Cardiac fibroblast (primary cell): ENCODE measurements at regions not wholly inside any gene's neighbourhood (a gene's known extent, or its start where the extent isn't known, plus 50 kb on each side); places are given as distances from the start of the nearest gene placed in this dataset.

Source experiments
- DNase-seq, 2 donors: peaks; one replicate each; pipeline versions ENCODE4 v3.0.0 to v3.0.0-alpha.2; 2010; ENCODE audit warnings: low read depth in 2 of 2
- H3K4me3 ChIP-seq, 2 donors: replicated peaks in 1 of 2; 1 replicate in 1 of 2; 2 replicates in 1 of 2; pipeline ENCODE4 v1.5.1; 2011; ENCODE audit warnings: low read depth in 2 of 2, low read length in 2 of 2, mild to moderate bottlenecking in 2 of 2, moderate library complexity in 1 of 2
- TF ChIP-seq, protein P1 (sequence below): IDR thresholded peaks from one replicate; pipeline ENCODE4 v1.5.1; 2011; ENCODE audit warnings: low read depth, mild to moderate bottlenecking, low read length, inconsistent platforms

DNA sequence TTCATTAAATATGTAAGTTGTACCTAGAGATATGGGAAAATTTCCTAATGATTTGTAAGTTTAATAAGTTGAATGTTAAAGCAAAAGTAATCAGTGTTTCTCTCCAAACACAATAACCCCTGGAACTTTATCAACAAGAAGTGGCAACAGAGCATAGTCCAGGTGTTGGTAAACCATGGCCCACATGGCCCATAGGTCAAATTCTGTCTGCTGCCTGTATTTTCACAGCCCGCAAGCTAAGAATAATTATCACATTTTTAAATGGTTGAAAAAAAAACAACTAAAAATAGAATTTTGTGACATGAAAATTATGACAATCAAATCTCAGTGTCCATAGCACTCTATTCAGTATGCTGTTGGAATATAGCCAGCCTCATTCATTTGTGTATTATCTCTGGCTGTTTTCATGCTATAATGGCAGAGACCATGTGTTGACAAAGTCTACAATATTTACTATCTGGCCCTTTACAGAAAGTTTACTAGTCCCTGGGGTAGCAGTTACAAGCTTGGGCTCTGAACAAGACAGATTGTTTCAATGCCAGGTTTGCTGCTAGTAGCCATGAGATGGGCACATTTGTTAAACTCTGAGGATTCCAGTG, 395.8 kb downstream of the GASK1B start:
- DNase-seq, result no peak
- TF ChIP-seq, protein P1, sequence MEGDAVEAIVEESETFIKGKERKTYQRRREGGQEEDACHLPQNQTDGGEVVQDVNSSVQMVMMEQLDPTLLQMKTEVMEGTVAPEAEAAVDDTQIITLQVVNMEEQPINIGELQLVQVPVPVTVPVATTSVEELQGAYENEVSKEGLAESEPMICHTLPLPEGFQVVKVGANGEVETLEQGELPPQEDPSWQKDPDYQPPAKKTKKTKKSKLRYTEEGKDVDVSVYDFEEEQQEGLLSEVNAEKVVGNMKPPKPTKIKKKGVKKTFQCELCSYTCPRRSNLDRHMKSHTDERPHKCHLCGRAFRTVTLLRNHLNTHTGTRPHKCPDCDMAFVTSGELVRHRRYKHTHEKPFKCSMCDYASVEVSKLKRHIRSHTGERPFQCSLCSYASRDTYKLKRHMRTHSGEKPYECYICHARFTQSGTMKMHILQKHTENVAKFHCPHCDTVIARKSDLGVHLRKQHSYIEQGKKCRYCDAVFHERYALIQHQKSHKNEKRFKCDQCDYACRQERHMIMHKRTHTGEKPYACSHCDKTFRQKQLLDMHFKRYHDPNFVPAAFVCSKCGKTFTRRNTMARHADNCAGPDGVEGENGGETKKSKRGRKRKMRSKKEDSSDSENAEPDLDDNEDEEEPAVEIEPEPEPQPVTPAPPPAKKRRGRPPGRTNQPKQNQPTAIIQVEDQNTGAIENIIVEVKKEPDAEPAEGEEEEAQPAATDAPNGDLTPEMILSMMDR, result no peak
- H3K4me3 ChIP-seq, result no peak overlapping the region

DNA sequence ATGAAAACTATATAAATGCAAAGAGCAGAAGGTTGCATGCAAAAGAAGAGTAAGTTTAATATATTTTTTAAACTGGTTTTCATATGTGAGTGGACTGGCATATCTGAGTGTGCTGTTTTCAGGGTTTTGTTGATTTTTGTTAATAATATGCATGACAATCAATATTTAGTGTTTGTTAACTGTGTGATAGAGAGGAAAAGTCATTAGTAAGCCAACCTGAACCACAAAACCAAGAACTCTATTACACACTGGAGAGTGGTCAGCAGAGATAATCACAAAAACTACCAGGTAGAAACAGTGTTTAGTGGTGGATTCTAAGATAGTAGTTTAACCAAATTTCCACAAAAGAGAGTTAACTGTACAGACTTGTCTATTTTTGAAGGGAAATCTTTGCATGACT, 396.9 kb downstream of the GASK1B start:
- TF ChIP-seq, protein P1, result no peak
- no peak for DNase-seq
- no peak overlapping the region for H3K4me3 ChIP-seq

DNA sequence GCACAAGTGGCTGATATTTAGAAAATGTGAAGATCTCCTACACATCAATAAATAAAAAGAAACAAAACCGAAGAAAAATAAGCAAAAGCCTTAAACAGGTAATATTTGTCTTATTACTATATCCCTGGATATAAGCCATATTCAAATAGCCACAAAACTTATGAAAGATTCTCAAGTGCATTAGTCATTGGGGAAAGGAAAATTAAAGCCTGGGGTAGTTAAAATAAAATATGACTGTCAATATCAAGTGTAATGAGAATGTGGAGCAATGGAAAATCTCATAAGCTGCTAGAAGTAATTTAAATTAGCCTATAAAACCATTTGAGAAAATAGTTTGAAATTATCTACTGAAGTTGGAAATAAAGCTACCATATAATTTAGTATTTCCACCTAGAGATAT, 399.9 kb downstream of the GASK1B start:
- TF ChIP-seq, protein P1, result no peak

DNA sequence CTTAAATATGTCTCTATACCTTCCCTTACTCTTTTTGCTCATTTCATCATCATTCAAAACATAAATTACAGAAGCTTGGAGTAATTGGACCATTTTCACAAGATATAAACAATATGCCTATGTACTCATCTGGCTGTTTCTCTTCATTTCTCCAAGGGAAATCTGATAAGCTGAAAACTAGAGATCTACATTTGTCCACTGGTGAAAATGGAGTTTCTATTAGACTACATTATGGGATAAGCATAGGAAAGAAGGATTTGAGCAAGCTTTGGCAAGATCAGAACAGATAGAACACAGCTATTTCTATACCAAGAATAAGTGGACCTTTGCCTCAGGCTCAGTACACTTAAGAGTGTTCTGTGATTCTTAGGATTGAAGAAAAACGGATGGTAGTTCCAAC, 404.4 kb downstream of the GASK1B start:
- DNase-seq, result no peak
- TF ChIP-seq, protein P1, result no peak
- H3K4me3 ChIP-seq, result no peak overlapping the region

More for the DNA sequence above, 399.9 kb downstream of the GASK1B start:
- H3K4me3 ChIP-seq, result no peak overlapping the region
- no peak for DNase-seq

DNA sequence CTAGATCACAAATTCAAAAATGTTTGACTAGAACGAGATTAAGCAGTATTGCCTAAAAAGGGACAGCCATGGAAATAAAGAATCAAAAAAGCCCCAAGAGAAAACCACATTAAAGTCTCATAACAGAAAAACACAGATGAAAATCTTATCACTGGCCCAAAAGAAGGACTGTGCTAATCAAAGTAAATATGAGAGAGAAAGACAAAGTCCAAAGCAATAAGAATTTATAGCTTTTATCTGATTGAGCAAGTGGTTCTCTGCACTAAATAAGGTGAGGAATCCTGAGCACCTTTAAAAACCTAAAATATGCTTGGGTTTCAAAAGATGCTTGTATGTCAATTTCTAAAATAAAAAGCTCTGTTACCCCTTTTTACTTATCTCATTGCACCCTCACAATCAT, 409.3 kb downstream of the GASK1B start:
- TF ChIP-seq, protein P1, result no peak
- H3K4me3 ChIP-seq, result no peak overlapping the region
- no peak for DNase-seq

DNA sequence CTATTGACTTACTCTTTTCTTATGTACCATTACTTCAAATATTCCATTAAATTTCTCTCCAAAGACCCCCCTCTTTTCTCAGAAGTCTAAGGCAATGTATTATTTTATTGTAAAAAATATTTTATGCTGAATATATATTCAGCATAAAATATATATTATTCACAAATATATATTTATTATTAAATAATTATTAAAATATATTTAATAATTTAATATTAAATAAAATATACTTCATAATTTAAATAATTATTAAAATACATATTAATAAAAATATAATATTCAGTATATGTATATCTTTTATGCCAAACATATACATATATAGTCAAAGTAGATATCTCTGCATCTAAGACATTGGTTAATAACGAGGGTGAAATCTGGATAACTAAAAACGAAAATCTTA, 418.4 kb downstream of the GASK1B start:
- no peak for DNase-seq
- H3K4me3 ChIP-seq, result no peak overlapping the region
- TF ChIP-seq, protein P1, result no peak

DNA sequence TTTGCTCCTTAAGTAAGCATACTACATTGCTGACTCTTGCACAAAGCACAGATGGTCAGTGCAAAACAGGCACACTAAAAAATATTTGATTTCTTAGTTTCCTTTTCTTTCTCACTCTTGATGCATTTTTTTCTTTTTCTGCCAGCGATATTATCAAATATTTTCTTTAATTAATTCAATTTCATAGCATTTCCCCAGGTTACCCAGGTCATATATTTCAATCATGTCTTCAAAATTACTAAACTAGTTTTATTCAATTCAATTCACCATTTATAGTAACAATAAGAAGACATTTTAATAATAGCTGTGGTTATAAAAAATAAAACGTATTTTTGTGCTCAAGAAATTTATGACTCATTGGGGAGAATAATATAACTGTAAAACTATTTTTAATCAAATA, 421.2 kb downstream of the GASK1B start:
- TF ChIP-seq, protein P1, result no peak
- no peak overlapping the region for H3K4me3 ChIP-seq
- no peak for DNase-seq
